H9 (cell line): ENCODE measurements at regions not wholly inside any gene's neighbourhood (a gene's known extent, or its start where the extent isn't known, plus 50 kb on each side); places are given as distances from the start of the nearest gene placed in this dataset.

Experiments used
- DNase-seq: peaks from one replicate; pipeline ENCODE4 v3.0.0-alpha.2; 2017
- H2AFZ ChIP-seq: one replicate; pipeline ENCODE4 v1.6.1; 2013; ENCODE audit warnings: mild to moderate bottlenecking, low read length, control low read depth, moderate library complexity
- H2AK5ac ChIP-seq: 2 replicates; pipeline ENCODE4 v1.6.1; 2013; ENCODE audit warnings: low read length, control low read depth, mixed read lengths; ENCODE audit not compliant: insufficient read length
- H2BK120ac ChIP-seq: one replicate; pipeline ENCODE4 v1.6.1; 2013; ENCODE audit warnings: low read depth, mild to moderate bottlenecking, low read length, control low read depth, inconsistent platforms; ENCODE audit not compliant: poor library complexity, severe bottlenecking
- H2BK12ac ChIP-seq: 2 replicates; pipeline ENCODE4 v1.6.1; 2013; ENCODE audit warnings: low read length, control low read depth, mixed read lengths, low read depth; ENCODE audit not compliant: insufficient read length
- H2BK15ac ChIP-seq: 2 replicates; pipeline ENCODE4 v1.6.1; 2013; ENCODE audit warnings: low read depth, low read length, control low read depth
- H2BK20ac ChIP-seq: one replicate; pipeline ENCODE4 v1.6.1; 2013; ENCODE audit warnings: low read depth, mild to moderate bottlenecking, low read length, control low read depth, inconsistent platforms; ENCODE audit not compliant: poor library complexity, severe bottlenecking
- H2BK5ac ChIP-seq: 2 replicates; pipeline ENCODE4 v1.6.1; 2013; ENCODE audit warnings: low read length, control low read depth, mixed read lengths; ENCODE audit not compliant: insufficient read length
- H3K14ac ChIP-seq: 2 replicates; pipeline ENCODE4 v1.6.1; 2013; ENCODE audit warnings: low read length, control low read depth; ENCODE audit not compliant: insufficient read depth
- H3K18ac ChIP-seq: 2 replicates; pipeline ENCODE4 v1.6.1; 2013; ENCODE audit warnings: low read depth, mild to moderate bottlenecking, mixed read lengths, low read length, control low read depth; ENCODE audit not compliant: insufficient read length
- H3K23ac ChIP-seq: 2 replicates; pipeline ENCODE4 v1.6.1; 2013; ENCODE audit warnings: low read length, control low read depth, mixed read lengths, low read depth; ENCODE audit not compliant: insufficient read length
- H3K23me2 ChIP-seq: 2 replicates; pipeline ENCODE4 v1.6.1; 2013; ENCODE audit warnings: low read depth, mild to moderate bottlenecking, mixed read lengths, low read length, control low read depth; ENCODE audit not compliant: insufficient read length, poor library complexity, severe bottlenecking
- H3K27ac ChIP-seq: 2 replicates; pipeline ENCODE4 v1.5.1; 2013; ENCODE audit warnings: low read length, control low read depth, mixed read lengths, low read depth; ENCODE audit not compliant: insufficient read length
- H3K27me3 ChIP-seq: 2 replicates; pipeline ENCODE4 v1.6.1; 2013; ENCODE audit warnings: low read length, control low read depth, inconsistent platforms; ENCODE audit not compliant: insufficient read depth
- H3K4ac ChIP-seq: 2 replicates; pipeline ENCODE4 v1.6.1; 2013; ENCODE audit warnings: low read depth, mild to moderate bottlenecking, control low read depth, inconsistent platforms, low read length, moderate library complexity
- H3K4me1 ChIP-seq: 2 replicates; pipeline ENCODE4 v1.6.1; 2013; ENCODE audit warnings: low read length, control low read depth, inconsistent platforms; ENCODE audit not compliant: insufficient read depth
- H3K4me2 ChIP-seq: 2 replicates; pipeline ENCODE4 v1.6.1; 2013; ENCODE audit warnings: low read length, control low read depth, mixed read lengths; ENCODE audit not compliant: insufficient read length, insufficient read depth
- H3K56ac ChIP-seq: 2 replicates; pipeline ENCODE4 v1.6.1; 2013; ENCODE audit warnings: low read depth, mild to moderate bottlenecking, mixed read lengths, low read length, control low read depth; ENCODE audit not compliant: insufficient read length
- H3K79me1 ChIP-seq: 2 replicates; pipeline ENCODE4 v1.6.1; 2013; ENCODE audit warnings: low read depth, mild to moderate bottlenecking, moderate library complexity, low read length, control low read depth, inconsistent platforms; ENCODE audit not compliant: insufficient read depth, poor library complexity, severe bottlenecking
- H3K79me2 ChIP-seq: 2 replicates; pipeline ENCODE4 v1.6.1; 2013; ENCODE audit warnings: low read length, control low read depth, inconsistent platforms; ENCODE audit not compliant: insufficient read depth
- H3K9ac ChIP-seq: 2 replicates; pipeline ENCODE4 v1.6.1; 2013; ENCODE audit warnings: low read length, control low read depth, mixed read lengths; ENCODE audit not compliant: insufficient read length; ENCODE audit errors: extremely low read depth
- H3K9me3 ChIP-seq: one replicate; pipeline ENCODE4 v1.6.1; 2013; ENCODE audit warnings: low read depth, low read length, inconsistent platforms; ENCODE audit not compliant: control insufficient read depth
- H3T11ph ChIP-seq: one replicate; pipeline ENCODE4 v1.6.1; 2013; ENCODE audit warnings: mild to moderate bottlenecking, low read length, control low read depth, inconsistent platforms
- H4K20me1 ChIP-seq: one replicate; pipeline ENCODE4 v1.6.1; 2013; ENCODE audit not compliant: control insufficient read depth, insufficient read length, insufficient read depth
- H4K5ac ChIP-seq: 2 replicates; pipeline ENCODE4 v1.6.1; 2013; ENCODE audit warnings: low read depth, mild to moderate bottlenecking, mixed read lengths, low read length, control low read depth; ENCODE audit not compliant: insufficient read length
- H4K8ac ChIP-seq: replicated peaks from 2 replicates; pipeline ENCODE4 v1.6.1; 2013; ENCODE audit warnings: low read length, control low read depth, mixed read lengths, low read depth; ENCODE audit not compliant: insufficient read length
- H4K91ac ChIP-seq: 2 replicates; pipeline ENCODE4 v1.6.1; 2013; ENCODE audit warnings: low read depth, mild to moderate bottlenecking, moderate library complexity, mixed read lengths, low read length, control low read depth; ENCODE audit not compliant: insufficient read length
- H3K27ac Mint-ChIP-seq, 3 experiments: 2 replicates in 2 of 3; 3 replicates in 1 of 3; pipeline ENCODE4 v1.8.0; 2020 to 2021; ENCODE audit warnings: mixed read lengths in 3 of 3, mild to moderate bottlenecking in 1 of 3, moderate library complexity in 1 of 3
- H3K27me3 Mint-ChIP-seq: 2 replicates; pipeline ENCODE4 v1.8.0; 2021; ENCODE audit warnings: low read depth, mild to moderate bottlenecking, moderate library complexity, mixed read lengths
- H3K36me3 Mint-ChIP-seq, 3 experiments: 2 replicates in 2 of 3; 3 replicates in 1 of 3; pipeline ENCODE4 v1.8.0; 2020 to 2021; ENCODE audit warnings: low read depth in 3 of 3, mixed read lengths in 3 of 3; ENCODE audit not compliant: insufficient read depth in 1 of 3
- H3K4me1 Mint-ChIP-seq, 2 experiments: 2 replicates each; pipeline ENCODE4 v1.8.0; 2020; ENCODE audit warnings: mixed read lengths in 2 of 2
- H3K4me3 Mint-ChIP-seq, 2 experiments: 2 replicates in 1 of 2; 3 replicates in 1 of 2; pipeline ENCODE4 v1.8.0; 2020 to 2021; ENCODE audit warnings: mild to moderate bottlenecking in 2 of 2, mixed read lengths in 2 of 2, moderate library complexity in 1 of 2
- H3K9me3 Mint-ChIP-seq, 2 experiments: 2 replicates in 1 of 2; 3 replicates in 1 of 2; pipeline ENCODE4 v1.8.0; 2020; ENCODE audit warnings: mild to moderate bottlenecking in 2 of 2, mixed read lengths in 2 of 2, moderate library complexity in 1 of 2
- CTCF ChIP-seq: fragments of 200-600 bp; sonication (generic); conservative IDR thresholded peaks from 3 replicates; pipeline ENCODE4 v1.8.0; 2021; ENCODE audit warnings: antibody characterized with exemption, mild to moderate bottlenecking
- WGBS: extraction: QIAGEN DNeasy Blood & Tissue Kit; methylation state at CpG from one replicate; pipeline ENCODE4 v1.1.7; 2013; ENCODE audit warnings: missing lambda C conversion rate, low lambda C conversion rate, mixed read lengths; ENCODE audit not compliant: insufficient read length; ENCODE audit errors: extremely low coverage; 5-methylcytosine and 5-hydroxymethylcytosine counted together

- no CpG with 5 or more reads among the region's 18 CpGs for WGBS
- H3K23ac ChIP-seq: no peak overlapping the region
- H2BK15ac ChIP-seq: no peak overlapping the region
- H4K20me1 ChIP-seq: no peaks in the 10 kb centered on the region
- H3K36me3 Mint-ChIP-seq: no peaks in the 10 kb centered on the region
- H3T11ph ChIP-seq: no peak overlapping the region
- H3K14ac ChIP-seq: no peak overlapping the region
- H3K4me1 Mint-ChIP-seq: peaks cover 32 to 38% of the 10 kb centered on the region in 2 experiments
- H3K18ac ChIP-seq: no peak overlapping the region
- H4K91ac ChIP-seq: no peak overlapping the region
- H3K4me1 ChIP-seq: peaks cover 9% of the 10 kb centered on the region; the same call in 1 of the 2 replicates
- no peak overlapping the region for H3K4ac ChIP-seq
- H4K8ac ChIP-seq: no peak overlapping the region
- H2AK5ac ChIP-seq: no peak overlapping the region
- H3K56ac ChIP-seq: no peak overlapping the region
- no peak overlapping the region for H3K27ac Mint-ChIP-seq
- no peak overlapping the region for H3K4me2 ChIP-seq
- H3K27me3 ChIP-seq: no peaks in the 10 kb centered on the region
- DNase-seq: no peak
- H3K9me3 ChIP-seq: no peaks in the 10 kb centered on the region
- H3K27me3 Mint-ChIP-seq: peaks cover 43% of the 10 kb centered on the region
- H3K79me2 ChIP-seq: no peaks in the 10 kb centered on the region
- no peak overlapping the region for H3K4me3 Mint-ChIP-seq
- H3K27ac ChIP-seq: no peak overlapping the region
- no peak overlapping the region for H2BK12ac ChIP-seq
- H3K9ac ChIP-seq: no peak overlapping the region
- no peak overlapping the region for H2BK5ac ChIP-seq
- H4K5ac ChIP-seq: no peak overlapping the region
- no peaks in the 10 kb centered on the region for H3K79me1 ChIP-seq
- H2BK20ac ChIP-seq: no peak overlapping the region
- no peaks in the 10 kb centered on the region; a peak in 1 of 5 replicates for H3K9me3 Mint-ChIP-seq
- no peaks in the 10 kb centered on the region for H3K23me2 ChIP-seq
- H2BK120ac ChIP-seq: no peak overlapping the region
- no peak for TF ChIP-seq CTCF
- no peak overlapping the region for H2AFZ ChIP-seq
Observed at GRCh38 chr16:86299882-86300610, 210.3 kb upstream of the FOXF1 start.
